A549 (cell line): ENCODE measurements at regions not wholly inside any gene's neighbourhood (a gene's known extent, or its start where the extent isn't known, plus 50 kb on each side); places are given as distances from the start of the nearest gene placed in this dataset.

Source experiments
- ATAC-seq, 2 experiments: fragments of 200-7000 bp in 1 of 2; fragments of >200 bp in 1 of 2; cut with Nextera tagmentation in 1 of 2; cut with Tn5 transposase in 1 of 2; 3 replicates each; pipeline versions ENCODE4 v1.8.0 to v1.9.1; 2018 to 2020; ENCODE audit warnings: mild to moderate bottlenecking in 1 of 2, moderate library complexity in 1 of 2
- CTCF ChIA-PET: fragments of 300-600 bp; sonication (Branson Sonifier 250); formaldehyde crosslinking; extraction: SDS; loops from one replicate; lab custom pipeline; 2021; ENCODE audit warnings: antibody characterized with exemption, inconsistent platforms; lab: Yijun Ruan, JAX
- POLR2A ChIA-PET: fragments of 350-600 bp; formaldehyde crosslinking; extraction: SDS; loops from one replicate; lab custom pipeline; 2021; ENCODE audit warnings: antibody characterized with exemption, inconsistent platforms; lab: Yijun Ruan, JAX
- DNase-seq, 2 experiments: peaks; one replicate each; pipeline versions ENCODE4 v3.0.0 to v3.0.0-alpha.2; 2011 to 2016; ENCODE audit warnings: low read depth in 1 of 2, low spot score in 1 of 2
- FAIRE-seq: peaks from 2 replicates; lab custom pipeline; 2011; peaks lifted over from hg19 to GRCh38; lab: Jason Lieb, UNC
- H3K27ac ChIP-seq, 2 experiments: fragments of >200 bp; sonication (Bioruptor Twin); formaldehyde crosslinking; 3 replicates each; pipeline ENCODE4 v1.5.1; 2016 to 2017
- H3K4me1 ChIP-seq: fragments of >200 bp; sonication (Bioruptor Twin); formaldehyde crosslinking; 3 replicates; pipeline ENCODE4 v1.6.1; 2016
- H3K4me2 ChIP-seq: fragments of >200 bp; sonication (Bioruptor Twin); formaldehyde crosslinking; 3 replicates; pipeline ENCODE4 v1.6.1; 2016
- H3K4me3 ChIP-seq: fragments of >200 bp; sonication (Bioruptor Twin); formaldehyde crosslinking; 3 replicates; pipeline ENCODE4 v1.5.1; 2016
- H3K9me3 ChIP-seq: fragments of >200 bp; sonication (Bioruptor Twin); formaldehyde crosslinking; 3 replicates; pipeline ENCODE4 v1.6.1; 2016
- ATOH8 ChIP-seq: fragments of 250-450 bp; sonication (Bioruptor Pico); IDR thresholded peaks from 2 replicates; pipeline ENCODE4 v1.5.0; 2020; ENCODE audit warnings: low read depth, mild to moderate bottlenecking, moderate library complexity
- BHLHE40 ChIP-seq: IDR thresholded peaks from 2 replicates; pipeline ENCODE4 v1.6.1; 2012; ENCODE audit warnings: low read depth, low read length, inconsistent platforms
- CBX2 ChIP-seq: fragments of 200-600 bp; sonication (generic); IDR thresholded peaks from 2 replicates; pipeline ENCODE4 v1.6.1; 2016; ENCODE audit warnings: low read depth, mild to moderate bottlenecking, borderline replicate concordance
- CBX8 ChIP-seq: fragments of 200-600 bp; sonication (generic); IDR thresholded peaks from 2 replicates; pipeline ENCODE4 v1.6.1; 2016
- CHD2 ChIP-seq: fragments of 150-350 bp; IDR thresholded peaks from 2 replicates; pipeline ENCODE4 v1.6.1; 2014; ENCODE audit warnings: low read length; ENCODE audit not compliant: partially characterized antibody
- EHF ChIP-seq: fragments of 250-450 bp; sonication (Bioruptor Pico); IDR thresholded peaks from 2 replicates; pipeline ENCODE4 v1.5.0; 2020; ENCODE audit warnings: mild to moderate bottlenecking
- EP300 ChIP-seq, 2 experiments: fragments of >200 bp; sonication (Bioruptor Twin); formaldehyde crosslinking; IDR thresholded peaks; 2 replicates in 1 of 2; 3 replicates in 1 of 2; pipeline ENCODE4 v1.6.1; 2016 to 2017
- ESRRA ChIP-seq: fragments of 150-350 bp; IDR thresholded peaks from 2 replicates; pipeline ENCODE4 v1.6.1; 2014; ENCODE audit warnings: mild to moderate bottlenecking, low read length, borderline replicate concordance
- GATA3 ChIP-seq: IDR thresholded peaks from 2 replicates; pipeline ENCODE4 v1.6.1; 2012; ENCODE audit warnings: borderline replicate concordance
- HES2 ChIP-seq: fragments of >200 bp; sonication (Bioruptor Twin); formaldehyde crosslinking; IDR thresholded peaks from 2 replicates; pipeline ENCODE4 v1.6.1; 2016
- JUN ChIP-seq, 2 experiments: fragments of >200 bp; sonication (Bioruptor Twin); formaldehyde crosslinking; IDR thresholded peaks; 2 replicates in 1 of 2; 3 replicates in 1 of 2; pipeline ENCODE4 v1.6.1; 2016 to 2017
- JUNB ChIP-seq: fragments of >200 bp; sonication (Bioruptor Twin); formaldehyde crosslinking; IDR thresholded peaks from 2 replicates; pipeline ENCODE4 v1.6.1; 2016
- KDM1A ChIP-seq: fragments of 200-600 bp; sonication (generic); IDR thresholded peaks from 2 replicates; pipeline ENCODE4 v1.6.1; 2016; ENCODE audit warnings: low read depth, mild to moderate bottlenecking
- MAX ChIP-seq: IDR thresholded peaks from 2 replicates; pipeline ENCODE4 v1.6.1; 2012
- MYC ChIP-seq: IDR thresholded peaks from 2 replicates; pipeline ENCODE4 v1.6.1; 2012; ENCODE audit warnings: mild to moderate bottlenecking, inconsistent platforms, low read length, improper control_type of control experiment, borderline replicate concordance
- NFE2L2 ChIP-seq: fragments of 150-350 bp; conservative IDR thresholded peaks from 2 replicates; pipeline ENCODE4 v1.6.1; 2014; ENCODE audit warnings: low read length
- NR3C1 ChIP-seq: fragments of >200 bp; sonication (Bioruptor Twin); formaldehyde crosslinking; IDR thresholded peaks from 3 replicates; pipeline ENCODE4 v1.6.1; 2017
- POLR2A ChIP-seq: IDR thresholded peaks from 2 replicates; pipeline ENCODE4 v1.6.1; 2012; ENCODE audit warnings: mild to moderate bottlenecking, low read length
- RAD21 ChIP-seq, 2 experiments: fragments of >200 bp in 1 of 2; sonication (Bioruptor Twin) in 1 of 2; formaldehyde crosslinking in 1 of 2; IDR thresholded peaks in 1 of 2; conservative IDR thresholded peaks in 1 of 2; 2 replicates in 1 of 2; 3 replicates in 1 of 2; pipeline ENCODE4 v1.6.1; 2012 to 2018; ENCODE audit warnings: inconsistent platforms in 1 of 2
- RARB ChIP-seq: fragments of 250-450 bp; sonication (Bioruptor Pico); IDR thresholded peaks from 2 replicates; pipeline ENCODE4 v1.8.0; 2021; ENCODE audit warnings: mild to moderate bottlenecking, moderate library complexity
- RCOR1 ChIP-seq: fragments of 150-350 bp; IDR thresholded peaks from 2 replicates; pipeline ENCODE4 v1.6.1; 2014; ENCODE audit warnings: antibody characterized with exemption, low read length, low read depth
- TFCP2L1 ChIP-seq: fragments of 250-450 bp; sonication (Bioruptor Pico); IDR thresholded peaks from 2 replicates; pipeline ENCODE4 v1.5.0; 2021; ENCODE audit warnings: mild to moderate bottlenecking
- TP53 ChIP-seq: fragments of 250-450 bp; sonication (Bioruptor Pico); IDR thresholded peaks from 2 replicates; pipeline ENCODE4 v1.5.0; 2021; ENCODE audit warnings: mild to moderate bottlenecking, moderate library complexity
- USF2 ChIP-seq: fragments of 450-650 bp; IDR thresholded peaks from 2 replicates; pipeline ENCODE4 v1.6.1; 2014; ENCODE audit warnings: antibody characterized with exemption
- ZNF302 ChIP-seq: fragments of 250-450 bp; sonication (Bioruptor Pico); IDR thresholded peaks from 2 replicates; pipeline ENCODE4 v1.9.0; 2021; ENCODE audit warnings: inconsistent platforms, mild to moderate bottlenecking, moderate library complexity
- ZSCAN20 ChIP-seq: fragments of 250-450 bp; sonication (Bioruptor Pico); IDR thresholded peaks from 2 replicates; pipeline ENCODE4 v1.8.0; 2022; ENCODE audit warnings: mild to moderate bottlenecking, moderate library complexity
- WGBS: methylation state at CpG from one replicate; pipeline ENCODE4 v1.1.6; 2017; ENCODE audit errors: missing lambda C conversion rate; 5-methylcytosine and 5-hydroxymethylcytosine counted together

- CTCF ChIA-PET: interaction anchor here (1.2 kb wide), 1 partner anchor 11 kb away, joined by 4 read pairs; no protein-coding TSS in a partner anchor
- no peak overlapping the region for H3K4me2 ChIP-seq
- TF ChIP-seq NR3C1: no peak
- TF ChIP-seq MAX: no peak
- no peak for TF ChIP-seq GATA3
- no peak for TF ChIP-seq ZSCAN20 (CRISPR knock-in tag)
- no peak for TF ChIP-seq ESRRA
- no peak for TF ChIP-seq BHLHE40
- no peak for TF ChIP-seq TFCP2L1 (CRISPR knock-in tag)
- TF ChIP-seq HES2: no peak
- TF ChIP-seq, all 56 proteins: peak for 0
- no peak for DNase-seq
- ATAC-seq: no peak
- FAIRE-seq: no peak
- Histone ChIP-seq H3K27ac (no peak overlapping the region), H3K4me1 (no peaks in the 10 kb centered on the region), H3K4me3 (no peak overlapping the region), H3K9me3 (no peaks in the 10 kb centered on the region)
- POLR2A ChIA-PET: no interaction called here
- whole genome bisulfite sequencing: 38% methylated on average over 6 of the region's 6 CpGs
Measured at GRCh38 chr10:6972226-6972625, 392.1 kb upstream of the PRKCQ start.

GRCh38 chr10:6969659-6970058 is 389.6 kb upstream of the PRKCQ start:
- H3K4me2 ChIP-seq: no peak overlapping the region
- H3K4me3 ChIP-seq: no peak overlapping the region
- FAIRE-seq (no peak), ATAC-seq (no peak), DNase-seq (no peak)
- POLR2A ChIA-PET: no interaction called here
- no peak overlapping the region for H3K27ac ChIP-seq
- 3% methylated on average over 4 of the region's 4 CpGs for WGBS
- H3K4me1 ChIP-seq: no peaks in the 10 kb centered on the region
- H3K9me3 ChIP-seq: 0 out of 3 replicates have a peak, but pooled peaks cover 11% of the 10 kb centered on the region
- CTCF ChIA-PET: interaction anchor here (0.6 to 1.6 kb wide), 4 partner anchors 10 to 409 kb away, joined by 3 to 4 read pairs (median 3); no protein-coding TSS in a partner anchor
- no peak for TF ChIP-seq ESRRA
- TF ChIP-seq USF2: no peak
- TF ChIP-seq TFCP2L1 (CRISPR knock-in tag): no peak
- no peak for TF ChIP-seq JUN (IDR thresholded peaks at IDR 0.05)
- no peak for TF ChIP-seq RARB (CRISPR knock-in tag)
- TF ChIP-seq MAX: no peak
- no peak for TF ChIP-seq JUNB
- TF ChIP-seq ATOH8 (CRISPR knock-in tag): no peak
- no peak for TF ChIP-seq TP53 (CRISPR knock-in tag)
- TF ChIP-seq EP300 (IDR thresholded peaks at IDR 0.05): no peak

GRCh38 chr10:6964543-6964942 is 384.5 kb upstream of the PRKCQ start:
- H3K27ac ChIP-seq: no peak overlapping the region
- no peak overlapping the region for H3K4me3 ChIP-seq
- no peak overlapping the region for H3K4me2 ChIP-seq
- POLR2A ChIA-PET: no interaction called here
- no peaks in the 10 kb centered on the region for H3K4me1 ChIP-seq
- 0 out of 3 replicates have a peak, but pooled peaks cover 11% of the 10 kb centered on the region for H3K9me3 ChIP-seq
- whole genome bisulfite sequencing: 34% methylated on average over 4 of the region's 4 CpGs
- FAIRE-seq (no peak), ATAC-seq (no peak), DNase-seq (no peak)
- TF ChIP-seq POLR2A: no peak
- TF ChIP-seq RCOR1: no peak
- TF ChIP-seq CBX8: no peak
- no peak for TF ChIP-seq CHD2
- CTCF ChIA-PET: no interaction called here

- Histone ChIP-seq H3K4me1 (no peaks in the 10 kb centered on the region), H3K9me3 (0 out of 3 replicates have a peak, but pooled peaks cover 11% of the 10 kb centered on the region), H3K27ac (no peak overlapping the region), H3K4me3 (no peak overlapping the region), H3K4me2 (no peak overlapping the region)
- TF ChIP-seq ZSCAN20 (CRISPR knock-in tag) (no peak), KDM1A (no peak), NFE2L2 (no peak), MYC (no peak), CBX2 (no peak), EHF (CRISPR knock-in tag) (no peak), RAD21 (conservative IDR thresholded peaks at IDR 0.05 in 1 of 2, IDR thresholded peaks at IDR 0.05 in 1 of 2) (no peak), ZNF302 (CRISPR knock-in tag) (no peak)
- CTCF ChIA-PET: interaction anchor here (1.6 kb wide), 1 partner anchor 12 kb away, joined by 4 read pairs; no protein-coding TSS in a partner anchor
- ATAC-seq (no peak), DNase-seq (no peak), FAIRE-seq (no peak)
- 55% methylated on average over 6 of the region's 6 CpGs for WGBS
- POLR2A ChIA-PET: no interaction called here
Measured at GRCh38 chr10:6962576-6962975, 382.5 kb upstream of the PRKCQ start.
